H9 (cell line): ENCODE measurements at regions not wholly inside any gene's neighbourhood (a gene's known extent, or its start where the extent isn't known, plus 50 kb on each side); places are given as distances from the start of the nearest gene placed in this dataset.
A peak's percentile ranks its signal among the peaks of the same experiment; 100 is the strongest.

ENCODE experiments used
- DNase-seq: peaks from one replicate; pipeline ENCODE4 v3.0.0-alpha.2; 2017
- H2AFZ ChIP-seq: one replicate; pipeline ENCODE4 v1.6.1; 2013; ENCODE audit warnings: mild to moderate bottlenecking, low read length, control low read depth, moderate library complexity
- H2AK5ac ChIP-seq: 2 replicates; pipeline ENCODE4 v1.6.1; 2013; ENCODE audit warnings: low read length, control low read depth, mixed read lengths; ENCODE audit not compliant: insufficient read length
- H2BK120ac ChIP-seq: one replicate; pipeline ENCODE4 v1.6.1; 2013; ENCODE audit warnings: low read depth, mild to moderate bottlenecking, low read length, control low read depth, inconsistent platforms; ENCODE audit not compliant: poor library complexity, severe bottlenecking
- H2BK12ac ChIP-seq: 2 replicates; pipeline ENCODE4 v1.6.1; 2013; ENCODE audit warnings: low read length, control low read depth, mixed read lengths, low read depth; ENCODE audit not compliant: insufficient read length
- H2BK15ac ChIP-seq: 2 replicates; pipeline ENCODE4 v1.6.1; 2013; ENCODE audit warnings: low read depth, low read length, control low read depth
- H2BK20ac ChIP-seq: one replicate; pipeline ENCODE4 v1.6.1; 2013; ENCODE audit warnings: low read depth, mild to moderate bottlenecking, low read length, control low read depth, inconsistent platforms; ENCODE audit not compliant: poor library complexity, severe bottlenecking
- H2BK5ac ChIP-seq: 2 replicates; pipeline ENCODE4 v1.6.1; 2013; ENCODE audit warnings: low read length, control low read depth, mixed read lengths; ENCODE audit not compliant: insufficient read length
- H3K14ac ChIP-seq: 2 replicates; pipeline ENCODE4 v1.6.1; 2013; ENCODE audit warnings: low read length, control low read depth; ENCODE audit not compliant: insufficient read depth
- H3K18ac ChIP-seq: 2 replicates; pipeline ENCODE4 v1.6.1; 2013; ENCODE audit warnings: low read depth, mild to moderate bottlenecking, mixed read lengths, low read length, control low read depth; ENCODE audit not compliant: insufficient read length
- H3K23ac ChIP-seq: 2 replicates; pipeline ENCODE4 v1.6.1; 2013; ENCODE audit warnings: low read length, control low read depth, mixed read lengths, low read depth; ENCODE audit not compliant: insufficient read length
- H3K23me2 ChIP-seq: 2 replicates; pipeline ENCODE4 v1.6.1; 2013; ENCODE audit warnings: low read depth, mild to moderate bottlenecking, mixed read lengths, low read length, control low read depth; ENCODE audit not compliant: insufficient read length, poor library complexity, severe bottlenecking
- H3K27ac ChIP-seq: 2 replicates; pipeline ENCODE4 v1.5.1; 2013; ENCODE audit warnings: low read length, control low read depth, mixed read lengths, low read depth; ENCODE audit not compliant: insufficient read length
- H3K27me3 ChIP-seq: 2 replicates; pipeline ENCODE4 v1.6.1; 2013; ENCODE audit warnings: low read length, control low read depth, inconsistent platforms; ENCODE audit not compliant: insufficient read depth
- H3K4ac ChIP-seq: 2 replicates; pipeline ENCODE4 v1.6.1; 2013; ENCODE audit warnings: low read depth, mild to moderate bottlenecking, control low read depth, inconsistent platforms, low read length, moderate library complexity
- H3K4me1 ChIP-seq: 2 replicates; pipeline ENCODE4 v1.6.1; 2013; ENCODE audit warnings: low read length, control low read depth, inconsistent platforms; ENCODE audit not compliant: insufficient read depth
- H3K4me2 ChIP-seq: 2 replicates; pipeline ENCODE4 v1.6.1; 2013; ENCODE audit warnings: low read length, control low read depth, mixed read lengths; ENCODE audit not compliant: insufficient read length, insufficient read depth
- H3K56ac ChIP-seq: 2 replicates; pipeline ENCODE4 v1.6.1; 2013; ENCODE audit warnings: low read depth, mild to moderate bottlenecking, mixed read lengths, low read length, control low read depth; ENCODE audit not compliant: insufficient read length
- H3K79me1 ChIP-seq: 2 replicates; pipeline ENCODE4 v1.6.1; 2013; ENCODE audit warnings: low read depth, mild to moderate bottlenecking, moderate library complexity, low read length, control low read depth, inconsistent platforms; ENCODE audit not compliant: insufficient read depth, poor library complexity, severe bottlenecking
- H3K79me2 ChIP-seq: 2 replicates; pipeline ENCODE4 v1.6.1; 2013; ENCODE audit warnings: low read length, control low read depth, inconsistent platforms; ENCODE audit not compliant: insufficient read depth
- H3K9ac ChIP-seq: 2 replicates; pipeline ENCODE4 v1.6.1; 2013; ENCODE audit warnings: low read length, control low read depth, mixed read lengths; ENCODE audit not compliant: insufficient read length; ENCODE audit errors: extremely low read depth
- H3K9me3 ChIP-seq: one replicate; pipeline ENCODE4 v1.6.1; 2013; ENCODE audit warnings: low read depth, low read length, inconsistent platforms; ENCODE audit not compliant: control insufficient read depth
- H3T11ph ChIP-seq: one replicate; pipeline ENCODE4 v1.6.1; 2013; ENCODE audit warnings: mild to moderate bottlenecking, low read length, control low read depth, inconsistent platforms
- H4K20me1 ChIP-seq: one replicate; pipeline ENCODE4 v1.6.1; 2013; ENCODE audit not compliant: control insufficient read depth, insufficient read length, insufficient read depth
- H4K5ac ChIP-seq: 2 replicates; pipeline ENCODE4 v1.6.1; 2013; ENCODE audit warnings: low read depth, mild to moderate bottlenecking, mixed read lengths, low read length, control low read depth; ENCODE audit not compliant: insufficient read length
- H4K8ac ChIP-seq: replicated peaks from 2 replicates; pipeline ENCODE4 v1.6.1; 2013; ENCODE audit warnings: low read length, control low read depth, mixed read lengths, low read depth; ENCODE audit not compliant: insufficient read length
- H4K91ac ChIP-seq: 2 replicates; pipeline ENCODE4 v1.6.1; 2013; ENCODE audit warnings: low read depth, mild to moderate bottlenecking, moderate library complexity, mixed read lengths, low read length, control low read depth; ENCODE audit not compliant: insufficient read length
- H3K27ac Mint-ChIP-seq, 3 experiments: 2 replicates in 2 of 3; 3 replicates in 1 of 3; pipeline ENCODE4 v1.8.0; 2020 to 2021; ENCODE audit warnings: mixed read lengths in 3 of 3, mild to moderate bottlenecking in 1 of 3, moderate library complexity in 1 of 3
- H3K27me3 Mint-ChIP-seq: 2 replicates; pipeline ENCODE4 v1.8.0; 2021; ENCODE audit warnings: low read depth, mild to moderate bottlenecking, moderate library complexity, mixed read lengths
- H3K36me3 Mint-ChIP-seq, 3 experiments: 2 replicates in 2 of 3; 3 replicates in 1 of 3; pipeline ENCODE4 v1.8.0; 2020 to 2021; ENCODE audit warnings: low read depth in 3 of 3, mixed read lengths in 3 of 3; ENCODE audit not compliant: insufficient read depth in 1 of 3
- H3K4me1 Mint-ChIP-seq, 2 experiments: 2 replicates each; pipeline ENCODE4 v1.8.0; 2020; ENCODE audit warnings: mixed read lengths in 2 of 2
- H3K4me3 Mint-ChIP-seq, 2 experiments: 2 replicates in 1 of 2; 3 replicates in 1 of 2; pipeline ENCODE4 v1.8.0; 2020 to 2021; ENCODE audit warnings: mild to moderate bottlenecking in 2 of 2, mixed read lengths in 2 of 2, moderate library complexity in 1 of 2
- H3K9me3 Mint-ChIP-seq, 2 experiments: 2 replicates in 1 of 2; 3 replicates in 1 of 2; pipeline ENCODE4 v1.8.0; 2020; ENCODE audit warnings: mild to moderate bottlenecking in 2 of 2, mixed read lengths in 2 of 2, moderate library complexity in 1 of 2
- WGBS: extraction: QIAGEN DNeasy Blood & Tissue Kit; methylation state at CpG from one replicate; pipeline ENCODE4 v1.1.7; 2013; ENCODE audit warnings: missing lambda C conversion rate, low lambda C conversion rate, mixed read lengths; ENCODE audit not compliant: insufficient read length; ENCODE audit errors: extremely low coverage; 5-methylcytosine and 5-hydroxymethylcytosine counted together
- TF ChIP-seq, protein P1 (sequence below): fragments of 200-600 bp; sonication (generic); conservative IDR thresholded peaks from 3 replicates; pipeline ENCODE4 v1.8.0; 2021; ENCODE audit warnings: antibody characterized with exemption, mild to moderate bottlenecking

DNA sequence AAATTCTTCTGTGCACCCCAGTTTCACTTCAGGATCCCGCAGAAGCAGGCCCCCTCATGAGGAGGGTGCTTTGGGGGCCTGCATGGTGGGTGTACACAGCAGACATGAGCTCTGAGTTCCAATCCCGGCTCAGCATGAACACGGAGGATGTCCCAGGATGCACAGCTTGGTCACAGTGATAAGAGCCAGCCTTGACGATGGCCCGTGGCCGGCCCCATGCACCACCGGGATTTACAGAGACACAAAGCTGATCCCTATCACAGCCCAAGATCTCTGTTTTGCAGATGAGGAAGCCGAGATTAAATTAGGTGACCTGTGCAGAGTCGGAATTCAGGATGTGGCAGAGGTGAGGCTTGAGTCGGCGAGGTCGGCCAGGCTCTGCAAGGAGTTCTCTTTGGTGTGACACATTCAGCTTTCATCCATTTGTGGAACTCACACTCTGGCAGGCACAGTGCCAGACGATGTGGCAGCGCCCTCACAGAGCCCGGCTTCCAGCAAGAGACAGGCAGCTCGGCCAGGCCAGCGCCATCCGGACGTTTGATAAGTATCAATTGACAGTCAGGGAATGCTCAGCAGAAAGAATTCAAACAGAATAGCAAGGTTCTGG lies 456.3 kb upstream of the MYT1L start:
- Mint-ChIP-seq H3K36me3 (peaks cover 0 to 14% (median 5%) of the 10 kb centered on the region in 3 experiments; a peak in 2 of 7 replicates), H3K27ac (peak overlapping the region; percentile 66 to 95 (median 92)), H3K27me3 (peaks cover 31% of the 10 kb centered on the region), H3K4me3 (peak overlapping the region in 1 of 2 experiments; percentile 64; a peak in 3 of 5 replicates), H3K4me1 (peaks cover 38 to 45% of the 10 kb centered on the region in 2 experiments), H3K9me3 (peaks cover 0 to under 1% of the 10 kb centered on the region in 2 experiments; a peak in 3 of 5 replicates)
- Histone ChIP-seq H4K20me1 (no peaks in the 10 kb centered on the region), H2BK5ac (no peak overlapping the region), H3K9ac (no peak overlapping the region), H3K79me2 (no peaks in the 10 kb centered on the region), H3K23ac (no peak overlapping the region), H3K14ac (no peak overlapping the region), H2BK15ac (no peak overlapping the region), H3K9me3 (no peaks in the 10 kb centered on the region), H3K18ac (no peak overlapping the region), H4K8ac (no peak overlapping the region), H2AK5ac (no peak overlapping the region), H3K4me1 (peaks cover 9% of the 10 kb centered on the region; the same call in 1 of the 2 replicates), H2BK12ac (no peak overlapping the region), H3K4ac (no peak overlapping the region), H3K56ac (no peak overlapping the region), H4K91ac (no peak overlapping the region), H2BK120ac (no peak overlapping the region), H3K79me1 (no peaks in the 10 kb centered on the region), H3T11ph (no peak overlapping the region), H2BK20ac (no peak overlapping the region), H4K5ac (no peak overlapping the region), H3K27me3 (no peaks in the 10 kb centered on the region), H2AFZ (no peak overlapping the region), H3K4me2 (no peak overlapping the region), H3K23me2 (no peaks in the 10 kb centered on the region), H3K27ac (peak overlapping the region; percentile 22)
- WGBS, result no CpG with 5 or more reads among the region's 19 CpGs
- peak; percentile 51 for DNase-seq
- TF ChIP-seq, protein P1, sequence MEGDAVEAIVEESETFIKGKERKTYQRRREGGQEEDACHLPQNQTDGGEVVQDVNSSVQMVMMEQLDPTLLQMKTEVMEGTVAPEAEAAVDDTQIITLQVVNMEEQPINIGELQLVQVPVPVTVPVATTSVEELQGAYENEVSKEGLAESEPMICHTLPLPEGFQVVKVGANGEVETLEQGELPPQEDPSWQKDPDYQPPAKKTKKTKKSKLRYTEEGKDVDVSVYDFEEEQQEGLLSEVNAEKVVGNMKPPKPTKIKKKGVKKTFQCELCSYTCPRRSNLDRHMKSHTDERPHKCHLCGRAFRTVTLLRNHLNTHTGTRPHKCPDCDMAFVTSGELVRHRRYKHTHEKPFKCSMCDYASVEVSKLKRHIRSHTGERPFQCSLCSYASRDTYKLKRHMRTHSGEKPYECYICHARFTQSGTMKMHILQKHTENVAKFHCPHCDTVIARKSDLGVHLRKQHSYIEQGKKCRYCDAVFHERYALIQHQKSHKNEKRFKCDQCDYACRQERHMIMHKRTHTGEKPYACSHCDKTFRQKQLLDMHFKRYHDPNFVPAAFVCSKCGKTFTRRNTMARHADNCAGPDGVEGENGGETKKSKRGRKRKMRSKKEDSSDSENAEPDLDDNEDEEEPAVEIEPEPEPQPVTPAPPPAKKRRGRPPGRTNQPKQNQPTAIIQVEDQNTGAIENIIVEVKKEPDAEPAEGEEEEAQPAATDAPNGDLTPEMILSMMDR, result no peak
